ENCODE measurements at regions not wholly inside any gene's neighbourhood (a gene's known extent, or its start where the extent isn't known, plus 50 kb on each side); places are given as distances from the start of the nearest gene placed in this dataset.

- no peak for DNase-seq (ENCODE audit: extremely low spot score)
- ChIA-PET POLR2A (no interaction called here), CTCF (no interaction called here)
- TF ChIP-seq ELF4 (IDR thresholded peaks at IDR 0.05) = no peak
- no peak for TF ChIP-seq ZNF384 (IDR thresholded peaks at IDR 0.05)
- TF ChIP-seq BHLHE40 (IDR thresholded peaks at IDR 0.05; ENCODE audit: borderline replicate concordance) = no peak
- no peak for TF ChIP-seq CTBP1 (IDR thresholded peaks at IDR 0.05; ENCODE audit: borderline replicate concordance)
- no peak for TF ChIP-seq ARNT (IDR thresholded peaks at IDR 0.05)
These were observed 189.2 kb downstream of the MAF start for GRCh38 chr16:79411357-79411756.

DNA sequence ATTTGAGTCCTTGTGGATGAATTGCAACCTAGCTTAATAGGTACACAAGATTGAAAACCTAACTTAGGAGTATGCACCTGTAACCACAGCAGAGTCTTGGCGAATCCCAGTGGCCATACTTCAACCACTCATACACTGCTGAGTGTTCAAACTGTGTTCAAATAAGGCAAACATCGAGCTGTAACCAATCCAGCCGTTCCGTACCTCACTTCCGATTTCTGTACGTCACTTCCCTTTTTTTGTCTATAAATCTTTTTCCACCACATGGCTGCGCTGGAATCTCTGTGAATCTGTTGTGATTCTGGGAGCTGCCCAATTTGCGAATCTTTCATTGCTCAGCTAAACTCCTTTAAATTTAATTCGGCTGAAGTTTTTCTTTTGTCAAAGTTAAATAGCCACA is 190.6 kb downstream of the MAF start:
- no peak for DNase-seq (ENCODE audit: extremely low spot score)
- ChIA-PET CTCF (no interaction called here), POLR2A (no interaction called here)
- no peak for TF ChIP-seq CTBP1 (IDR thresholded peaks at IDR 0.05; ENCODE audit: borderline replicate concordance)
- TF ChIP-seq, protein P1, sequence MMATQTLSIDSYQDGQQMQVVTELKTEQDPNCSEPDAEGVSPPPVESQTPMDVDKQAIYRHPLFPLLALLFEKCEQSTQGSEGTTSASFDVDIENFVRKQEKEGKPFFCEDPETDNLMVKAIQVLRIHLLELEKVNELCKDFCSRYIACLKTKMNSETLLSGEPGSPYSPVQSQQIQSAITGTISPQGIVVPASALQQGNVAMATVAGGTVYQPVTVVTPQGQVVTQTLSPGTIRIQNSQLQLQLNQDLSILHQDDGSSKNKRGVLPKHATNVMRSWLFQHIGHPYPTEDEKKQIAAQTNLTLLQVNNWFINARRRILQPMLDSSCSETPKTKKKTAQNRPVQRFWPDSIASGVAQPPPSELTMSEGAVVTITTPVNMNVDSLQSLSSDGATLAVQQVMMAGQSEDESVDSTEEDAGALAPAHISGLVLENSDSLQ (IDR thresholded peaks at IDR 0.05) = no peak
- no peak for TF ChIP-seq FOXK2 (IDR thresholded peaks at IDR 0.05)
- no peak for TF ChIP-seq FOXA1 (IDR thresholded peaks at IDR 0.05)
- no peak for TF ChIP-seq LEF1 (IDR thresholded peaks at IDR 0.05; ENCODE audit: borderline replicate concordance)
- TF ChIP-seq SP1 (IDR thresholded peaks at IDR 0.05) = no peak
- TF ChIP-seq L3MBTL2 (conservative IDR thresholded peaks at IDR 0.05) = no peak
- no peak for TF ChIP-seq ZNF384 (IDR thresholded peaks at IDR 0.05)
- TF ChIP-seq HDGF (IDR thresholded peaks at IDR 0.05; ENCODE audit: borderline replicate concordance) = no peak
- TF ChIP-seq ARNT (IDR thresholded peaks at IDR 0.05) = no peak
- TF ChIP-seq FOXM1 (IDR thresholded peaks at IDR 0.05; ENCODE audit: borderline replicate concordance) = no peak
- TF ChIP-seq BHLHE40 (IDR thresholded peaks at IDR 0.05; ENCODE audit: borderline replicate concordance) = no peak
- no peak for TF ChIP-seq TARDBP (IDR thresholded peaks at IDR 0.05)
- no peak for TF ChIP-seq NFRKB (IDR thresholded peaks at IDR 0.05)
- TF ChIP-seq SUZ12 (IDR thresholded peaks at IDR 0.05) = no peak
- no peak for TF ChIP-seq ELF4 (IDR thresholded peaks at IDR 0.05)

DNA sequence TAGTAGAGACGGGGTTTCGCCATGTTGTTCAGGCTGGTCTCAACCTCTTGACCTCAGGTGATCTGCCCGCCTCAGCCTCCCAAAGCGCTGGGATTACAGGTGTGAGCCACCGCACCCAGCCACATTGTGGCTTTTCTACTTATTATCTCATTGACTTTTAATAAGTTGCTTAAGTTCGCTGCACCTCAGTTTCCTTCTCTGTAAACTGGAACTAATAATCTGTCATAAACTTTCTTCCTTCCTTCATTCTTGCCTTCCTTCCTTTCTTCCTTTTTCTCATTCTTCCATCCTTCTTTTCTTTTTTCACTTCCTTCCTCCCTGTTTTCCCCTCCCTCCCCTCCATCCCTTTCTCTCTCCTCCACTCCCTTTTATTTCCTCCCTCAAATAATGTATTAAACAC is 192.2 kb downstream of the MAF start:
- TF ChIP-seq FOXA1 (IDR thresholded peaks at IDR 0.05) (no peak), BHLHE40 (IDR thresholded peaks at IDR 0.05; ENCODE audit: borderline replicate concordance) (no peak), FOXM1 (IDR thresholded peaks at IDR 0.05; ENCODE audit: borderline replicate concordance) (no peak), ZNF384 (IDR thresholded peaks at IDR 0.05) (no peak), NFRKB (IDR thresholded peaks at IDR 0.05) (no peak), LEF1 (IDR thresholded peaks at IDR 0.05; ENCODE audit: borderline replicate concordance) (no peak), CTBP1 (IDR thresholded peaks at IDR 0.05; ENCODE audit: borderline replicate concordance) (no peak), L3MBTL2 (conservative IDR thresholded peaks at IDR 0.05) (no peak)
- TF ChIP-seq, protein P1 (IDR thresholded peaks at IDR 0.05) = no peak
- ChIA-PET POLR2A (no interaction called here), CTCF (no interaction called here)
- DNase-seq (ENCODE audit: extremely low spot score) = no peak

GRCh38 chr16:79407461-79408135 is 192.9 kb downstream of the MAF start:
- POLR2A ChIA-PET = no interaction called here
- TF ChIP-seq ARNT (IDR thresholded peaks at IDR 0.05) = no peak
- no peak for TF ChIP-seq SP1 (IDR thresholded peaks at IDR 0.05)
- no peak for TF ChIP-seq CTBP1 (IDR thresholded peaks at IDR 0.05; ENCODE audit: borderline replicate concordance)
- TF ChIP-seq HDGF (IDR thresholded peaks at IDR 0.05; ENCODE audit: borderline replicate concordance) = no peak
- TF ChIP-seq BHLHE40 (IDR thresholded peaks at IDR 0.05; ENCODE audit: borderline replicate concordance) = no peak
- no peak for TF ChIP-seq ZNF384 (IDR thresholded peaks at IDR 0.05)
- no peak for TF ChIP-seq NFRKB (IDR thresholded peaks at IDR 0.05)
- no peak for TF ChIP-seq FOXK2 (IDR thresholded peaks at IDR 0.05)
- TF ChIP-seq L3MBTL2 (conservative IDR thresholded peaks at IDR 0.05) = no peak
- no peak for DNase-seq (ENCODE audit: extremely low spot score)
- CTCF ChIA-PET = no interaction called here

DNA sequence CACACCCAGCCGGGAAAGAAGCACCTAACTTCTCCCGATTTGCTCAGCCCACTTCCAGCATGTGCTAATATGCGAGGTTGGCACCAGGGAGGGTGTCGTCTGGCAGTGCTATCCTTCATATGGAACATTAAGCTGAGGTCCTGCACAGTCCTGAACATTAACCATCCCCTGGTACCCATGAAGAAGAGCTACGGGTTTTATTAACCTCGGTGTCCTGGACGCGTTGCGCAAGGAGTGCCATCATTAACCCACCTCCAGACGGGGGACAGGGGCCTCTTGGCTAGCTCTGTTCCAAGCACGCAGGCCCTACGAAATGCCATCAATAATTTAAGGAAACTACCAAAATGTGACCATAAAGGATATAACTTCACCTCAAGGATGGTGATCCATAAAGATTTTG is 193.5 kb downstream of the MAF start:
- POLR2A ChIA-PET = no interaction called here
- CTCF ChIA-PET = interaction anchor here (0.6 kb wide), 1 partner anchor 83 kb away, joined by 3 read pairs; no protein-coding TSS in a partner anchor
- DNase-seq (ENCODE audit: extremely low spot score) = no peak
- TF ChIP-seq TARDBP (IDR thresholded peaks at IDR 0.05) = no peak
- TF ChIP-seq CTBP1 (IDR thresholded peaks at IDR 0.05; ENCODE audit: borderline replicate concordance) = no peak
- no peak for TF ChIP-seq L3MBTL2 (conservative IDR thresholded peaks at IDR 0.05)
- TF ChIP-seq NFRKB (IDR thresholded peaks at IDR 0.05) = no peak
- TF ChIP-seq SP1 (IDR thresholded peaks at IDR 0.05) = no peak
- TF ChIP-seq FOXA1 (IDR thresholded peaks at IDR 0.05) = no peak
- TF ChIP-seq FOXK2 (IDR thresholded peaks at IDR 0.05) = no peak
- TF ChIP-seq FOXM1 (IDR thresholded peaks at IDR 0.05; ENCODE audit: borderline replicate concordance) = no peak
- no peak for TF ChIP-seq BHLHE40 (IDR thresholded peaks at IDR 0.05; ENCODE audit: borderline replicate concordance)

DNA sequence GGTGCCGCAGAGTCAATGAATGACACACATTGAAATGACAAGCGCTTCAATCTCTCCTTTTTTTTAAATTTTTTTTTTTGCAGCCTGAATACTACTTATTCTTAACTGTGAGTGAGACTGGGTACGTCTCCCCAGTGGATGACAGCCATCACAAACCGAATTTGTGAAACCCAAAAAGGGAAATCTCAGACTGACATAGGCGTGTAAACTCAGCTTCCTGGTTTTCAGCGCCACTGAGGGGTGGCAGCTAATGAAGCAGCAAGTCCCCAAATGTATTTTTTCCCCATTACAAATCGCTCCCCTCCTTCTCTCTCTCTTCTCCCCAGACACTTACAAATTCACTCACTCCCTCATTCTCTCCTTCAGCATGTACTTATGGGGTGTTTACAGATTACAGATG is 196.0 kb downstream of the MAF start:
- TF ChIP-seq LEF1 (IDR thresholded peaks at IDR 0.05; ENCODE audit: borderline replicate concordance) = no peak
- no peak for TF ChIP-seq SUZ12 (IDR thresholded peaks at IDR 0.05)
- TF ChIP-seq TARDBP (IDR thresholded peaks at IDR 0.05) = no peak
- TF ChIP-seq ELF4 (IDR thresholded peaks at IDR 0.05) = no peak
- TF ChIP-seq BHLHE40 (IDR thresholded peaks at IDR 0.05; ENCODE audit: borderline replicate concordance) = no peak
- TF ChIP-seq FOXM1 (IDR thresholded peaks at IDR 0.05; ENCODE audit: borderline replicate concordance) = no peak
- TF ChIP-seq SP1 (IDR thresholded peaks at IDR 0.05) = no peak
- TF ChIP-seq ZNF384 (IDR thresholded peaks at IDR 0.05) = no peak
- TF ChIP-seq NFRKB (IDR thresholded peaks at IDR 0.05) = no peak
- TF ChIP-seq, protein P1 (IDR thresholded peaks at IDR 0.05) = no peak
- TF ChIP-seq FOXA1 (IDR thresholded peaks at IDR 0.05) = no peak
- no peak for TF ChIP-seq L3MBTL2 (conservative IDR thresholded peaks at IDR 0.05)
- TF ChIP-seq HDGF (IDR thresholded peaks at IDR 0.05; ENCODE audit: borderline replicate concordance) = no peak
- no peak for DNase-seq (ENCODE audit: extremely low spot score)
- ChIA-PET CTCF (no interaction called here), POLR2A (no interaction called here)

All from HEK293T (cell line).